RWPE2 (cell line): ENCODE measurements at regions not wholly inside any gene's neighbourhood (a gene's known extent, or its start where the extent isn't known, plus 50 kb on each side); places are given as distances from the start of the nearest gene placed in this dataset.

ENCODE experiments used
- ATAC-seq: fragments of 200-7000 bp; cut with Tn5 transposase; 3 replicates; pipeline ENCODE4 v1.9.1; 2021; ENCODE audit warnings: low read depth
- DNase-seq: peaks from one replicate; pipeline ENCODE4 v3.0.0-alpha.2; 2020; ENCODE audit warnings: low spot score
- H3K27ac ChIP-seq: fragments of 450-650 bp; 2 replicates; pipeline ENCODE4 v1.5.1; 2017; ENCODE audit warnings: mild to moderate bottlenecking; ENCODE audit not compliant: poor library complexity, severe bottlenecking
- H3K27me3 ChIP-seq: fragments of 250-450 bp; sonication (Bioruptor Pico); 2 replicates; pipeline ENCODE4 v1.5.1; 2021; ENCODE audit warnings: mild to moderate bottlenecking, moderate library complexity; ENCODE audit not compliant: insufficient read depth, poor library complexity, severe bottlenecking
- H3K36me3 ChIP-seq: fragments of 250-450 bp; sonication (Bioruptor Pico); 2 replicates; pipeline ENCODE4 v1.5.1; 2020; ENCODE audit warnings: low read depth, mild to moderate bottlenecking, moderate library complexity
- H3K4me1 ChIP-seq: fragments of 250-450 bp; sonication (Bioruptor Pico); 2 replicates; pipeline ENCODE4 v1.5.1; 2021; ENCODE audit warnings: mild to moderate bottlenecking, moderate library complexity; ENCODE audit not compliant: insufficient read depth, poor library complexity, severe bottlenecking
- H3K4me3 ChIP-seq: fragments of 250-450 bp; sonication (Bioruptor Pico); 2 replicates; pipeline ENCODE4 v1.5.1; 2021; ENCODE audit warnings: mild to moderate bottlenecking, moderate library complexity; ENCODE audit not compliant: severe bottlenecking
- H3K9me3 ChIP-seq: fragments of 250-450 bp; sonication (Bioruptor Pico); 2 replicates; pipeline ENCODE4 v1.5.1; 2021; ENCODE audit warnings: mild to moderate bottlenecking, moderate library complexity; ENCODE audit not compliant: severe bottlenecking
- CTCF ChIP-seq: fragments of 450-650 bp; IDR thresholded peaks from one replicate; pipeline ENCODE4 v1.5.1; 2017; ENCODE audit warnings: mild to moderate bottlenecking, moderate library complexity; ENCODE audit not compliant: poor library complexity, severe bottlenecking

GRCh38 chr11:97854357-97854756, 1166.4 kb upstream of the CNTN5 start:
- no peak overlapping the region for H3K27ac ChIP-seq
- H3K36me3 ChIP-seq = no peaks in the 10 kb centered on the region
- TF ChIP-seq CTCF = no peak
- peaks cover 2% of the 10 kb centered on the region for H3K27me3 ChIP-seq
- DNase-seq (no peak), ATAC-seq (no peak)
- H3K4me1 ChIP-seq = no peaks in the 10 kb centered on the region
- H3K4me3 ChIP-seq = no peak overlapping the region
- no peaks in the 10 kb centered on the region for H3K9me3 ChIP-seq

GRCh38 chr11:97854877-97855276, 1165.9 kb upstream of the CNTN5 start:
- no peaks in the 10 kb centered on the region for H3K9me3 ChIP-seq
- no peak for TF ChIP-seq CTCF
- no peak overlapping the region for H3K4me3 ChIP-seq
- H3K27ac ChIP-seq = no peak overlapping the region
- ATAC-seq = no peak
- H3K36me3 ChIP-seq = no peaks in the 10 kb centered on the region
- peaks cover 2% of the 10 kb centered on the region for H3K27me3 ChIP-seq
- H3K4me1 ChIP-seq = no peaks in the 10 kb centered on the region
- DNase-seq = no peak

GRCh38 chr11:97856666-97857065, 1164.1 kb upstream of the CNTN5 start:
- Histone ChIP-seq H3K4me3 (no peak overlapping the region), H3K36me3 (no peaks in the 10 kb centered on the region), H3K4me1 (no peaks in the 10 kb centered on the region), H3K9me3 (no peaks in the 10 kb centered on the region), H3K27ac (no peak overlapping the region), H3K27me3 (peaks cover under 1% of the 10 kb centered on the region)
- DNase-seq = no peak
- ATAC-seq = no peak
- TF ChIP-seq CTCF = no peak

- no peaks in the 10 kb centered on the region for H3K4me1 ChIP-seq
- no peaks in the 10 kb centered on the region for H3K36me3 ChIP-seq
- H3K9me3 ChIP-seq = no peaks in the 10 kb centered on the region
- no peak for TF ChIP-seq CTCF
- ATAC-seq (no peak), DNase-seq (no peak)
- H3K27ac ChIP-seq = no peak overlapping the region
- H3K27me3 ChIP-seq = no peaks in the 10 kb centered on the region
- H3K4me3 ChIP-seq = no peak overlapping the region
These were observed 1160.5 kb upstream of the CNTN5 start for GRCh38 chr11:97860237-97860636.

GRCh38 chr11:97862021-97862420, 1158.7 kb upstream of the CNTN5 start:
- H3K27me3 ChIP-seq = no peaks in the 10 kb centered on the region
- TF ChIP-seq CTCF = no peak
- H3K9me3 ChIP-seq = no peaks in the 10 kb centered on the region
- no peak overlapping the region for H3K4me3 ChIP-seq
- no peaks in the 10 kb centered on the region for H3K36me3 ChIP-seq
- no peak overlapping the region for H3K27ac ChIP-seq
- ATAC-seq = no peak
- no peaks in the 10 kb centered on the region for H3K4me1 ChIP-seq
- DNase-seq = no peak
